GM23338 (cell line): ENCODE measurements at regions not wholly inside any gene's neighbourhood (a gene's known extent, or its start where the extent isn't known, plus 50 kb on each side); places are given as distances from the start of the nearest gene placed in this dataset.

ENCODE experiments used
- EZH2phosphoT487 ChIP-seq: fragments of 200-600 bp; sonication (generic); IDR thresholded peaks from one replicate; pipeline ENCODE4 v1.8.1; 2018; ENCODE audit warnings: antibody characterized with exemption; ENCODE audit not compliant: unreplicated experiment
- TF ChIP-seq, protein P1 (sequence below), 2 experiments: fragments of 200-600 bp in 1 of 2; sonication (generic) in 1 of 2; conservative IDR thresholded peaks; 2 replicates each; pipeline versions ENCODE4 v1.5.1 to v1.6.1; 2016 to 2017; ENCODE audit warnings: antibody characterized with exemption in 2 of 2, low read depth in 2 of 2, mild to moderate bottlenecking in 2 of 2, moderate library complexity in 1 of 2
- TF ChIP-seq, protein P2 (sequence below): IDR thresholded peaks from one replicate; pipeline ENCODE4 v1.6.1; 2018; ENCODE audit warnings: antibody characterized with exemption; ENCODE audit not compliant: unreplicated experiment

DNA sequence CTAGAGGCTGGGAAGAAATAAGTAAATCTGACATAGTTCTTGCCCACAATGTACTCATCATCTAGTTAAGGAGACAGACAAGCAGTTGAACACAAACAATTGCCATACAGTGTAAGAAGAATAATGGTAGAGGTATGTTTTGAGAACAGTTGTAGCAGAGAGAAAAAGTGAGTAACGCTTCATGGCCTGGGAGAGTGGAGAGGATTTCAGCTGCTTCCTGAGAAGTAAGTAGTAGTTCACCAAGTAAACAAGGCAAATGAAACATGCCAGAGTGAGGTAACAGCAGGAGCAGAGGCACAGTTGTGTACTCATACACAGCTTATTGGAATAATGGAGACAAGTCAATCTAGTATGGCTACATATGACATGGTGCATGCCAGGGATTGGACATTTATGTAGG, 53.6 kb upstream of the RAP2C start:
- TF ChIP-seq, protein P1, sequence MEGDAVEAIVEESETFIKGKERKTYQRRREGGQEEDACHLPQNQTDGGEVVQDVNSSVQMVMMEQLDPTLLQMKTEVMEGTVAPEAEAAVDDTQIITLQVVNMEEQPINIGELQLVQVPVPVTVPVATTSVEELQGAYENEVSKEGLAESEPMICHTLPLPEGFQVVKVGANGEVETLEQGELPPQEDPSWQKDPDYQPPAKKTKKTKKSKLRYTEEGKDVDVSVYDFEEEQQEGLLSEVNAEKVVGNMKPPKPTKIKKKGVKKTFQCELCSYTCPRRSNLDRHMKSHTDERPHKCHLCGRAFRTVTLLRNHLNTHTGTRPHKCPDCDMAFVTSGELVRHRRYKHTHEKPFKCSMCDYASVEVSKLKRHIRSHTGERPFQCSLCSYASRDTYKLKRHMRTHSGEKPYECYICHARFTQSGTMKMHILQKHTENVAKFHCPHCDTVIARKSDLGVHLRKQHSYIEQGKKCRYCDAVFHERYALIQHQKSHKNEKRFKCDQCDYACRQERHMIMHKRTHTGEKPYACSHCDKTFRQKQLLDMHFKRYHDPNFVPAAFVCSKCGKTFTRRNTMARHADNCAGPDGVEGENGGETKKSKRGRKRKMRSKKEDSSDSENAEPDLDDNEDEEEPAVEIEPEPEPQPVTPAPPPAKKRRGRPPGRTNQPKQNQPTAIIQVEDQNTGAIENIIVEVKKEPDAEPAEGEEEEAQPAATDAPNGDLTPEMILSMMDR (conservative IDR thresholded peaks at IDR 0.05; ENCODE audit: low read depth in 2 of 2) = no peak
- TF ChIP-seq, protein P2, sequence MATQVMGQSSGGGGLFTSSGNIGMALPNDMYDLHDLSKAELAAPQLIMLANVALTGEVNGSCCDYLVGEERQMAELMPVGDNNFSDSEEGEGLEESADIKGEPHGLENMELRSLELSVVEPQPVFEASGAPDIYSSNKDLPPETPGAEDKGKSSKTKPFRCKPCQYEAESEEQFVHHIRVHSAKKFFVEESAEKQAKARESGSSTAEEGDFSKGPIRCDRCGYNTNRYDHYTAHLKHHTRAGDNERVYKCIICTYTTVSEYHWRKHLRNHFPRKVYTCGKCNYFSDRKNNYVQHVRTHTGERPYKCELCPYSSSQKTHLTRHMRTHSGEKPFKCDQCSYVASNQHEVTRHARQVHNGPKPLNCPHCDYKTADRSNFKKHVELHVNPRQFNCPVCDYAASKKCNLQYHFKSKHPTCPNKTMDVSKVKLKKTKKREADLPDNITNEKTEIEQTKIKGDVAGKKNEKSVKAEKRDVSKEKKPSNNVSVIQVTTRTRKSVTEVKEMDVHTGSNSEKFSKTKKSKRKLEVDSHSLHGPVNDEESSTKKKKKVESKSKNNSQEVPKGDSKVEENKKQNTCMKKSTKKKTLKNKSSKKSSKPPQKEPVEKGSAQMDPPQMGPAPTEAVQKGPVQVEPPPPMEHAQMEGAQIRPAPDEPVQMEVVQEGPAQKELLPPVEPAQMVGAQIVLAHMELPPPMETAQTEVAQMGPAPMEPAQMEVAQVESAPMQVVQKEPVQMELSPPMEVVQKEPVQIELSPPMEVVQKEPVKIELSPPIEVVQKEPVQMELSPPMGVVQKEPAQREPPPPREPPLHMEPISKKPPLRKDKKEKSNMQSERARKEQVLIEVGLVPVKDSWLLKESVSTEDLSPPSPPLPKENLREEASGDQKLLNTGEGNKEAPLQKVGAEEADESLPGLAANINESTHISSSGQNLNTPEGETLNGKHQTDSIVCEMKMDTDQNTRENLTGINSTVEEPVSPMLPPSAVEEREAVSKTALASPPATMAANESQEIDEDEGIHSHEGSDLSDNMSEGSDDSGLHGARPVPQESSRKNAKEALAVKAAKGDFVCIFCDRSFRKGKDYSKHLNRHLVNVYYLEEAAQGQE = no peak
- no peak for TF ChIP-seq EZH2phosphoT487
